HepG2 (cell line): ENCODE measurements at regions not wholly inside any gene's neighbourhood (a gene's known extent, or its start where the extent isn't known, plus 50 kb on each side); places are given as distances from the start of the nearest gene placed in this dataset.

ENCODE experiments used
- GTF3A ChIP-seq: sonication (generic); formaldehyde crosslinking; conservative IDR thresholded peaks from 2 replicates; pipeline ENCODE4 v1.4.0; 2020; ENCODE audit warnings: mild to moderate bottlenecking, missing genetic modification reagents
- HOXA9 ChIP-seq: sonication (generic); formaldehyde crosslinking; IDR thresholded peaks from 2 replicates; pipeline ENCODE4 v1.8.1; 2022; ENCODE audit warnings: missing genetic modification reagents, mild to moderate bottlenecking, moderate library complexity, borderline replicate concordance
- KDM4B ChIP-seq: sonication (generic); formaldehyde crosslinking; IDR thresholded peaks from 2 replicates; pipeline ENCODE4 v1.4.0; 2020; ENCODE audit warnings: missing genetic modification reagents
- POLR2A ChIP-seq, 2 experiments: IDR thresholded peaks; 2 replicates each; pipeline ENCODE4 v1.6.1; 2011; ENCODE audit warnings: low read depth in 2 of 2, low read length in 2 of 2, mild to moderate bottlenecking in 1 of 2, moderate library complexity in 1 of 2; ENCODE audit not compliant: insufficient read depth in 1 of 2
- REPIN1 ChIP-seq: sonication (generic); formaldehyde crosslinking; IDR thresholded peaks from 2 replicates; pipeline ENCODE4 v1.8.0; 2022; ENCODE audit warnings: missing genetic modification reagents, low read depth, mild to moderate bottlenecking, borderline replicate concordance
- YY1 ChIP-seq: IDR thresholded peaks from 2 replicates; pipeline ENCODE4 v1.6.1; 2011; ENCODE audit warnings: low read length, low read depth, moderate library complexity, mild to moderate bottlenecking; ENCODE audit not compliant: insufficient read depth, insufficient replicate concordance
- ZNF317 ChIP-seq: sonication (generic); formaldehyde crosslinking; IDR thresholded peaks from 2 replicates; pipeline ENCODE4 v1.5.0; 2020; ENCODE audit warnings: mild to moderate bottlenecking, missing genetic modification reagents
- ZZZ3 ChIP-seq: sonication (generic); formaldehyde crosslinking; IDR thresholded peaks from 2 replicates; pipeline ENCODE4 v1.4.0; 2020; ENCODE audit warnings: missing genetic modification reagents, mild to moderate bottlenecking, borderline replicate concordance
- TF ChIP-seq, protein P1 (sequence below): sonication (generic); formaldehyde crosslinking; IDR thresholded peaks from 2 replicates; pipeline ENCODE4 v1.5.0; 2020; ENCODE audit warnings: mild to moderate bottlenecking, missing genetic modification reagents, moderate library complexity

DNA sequence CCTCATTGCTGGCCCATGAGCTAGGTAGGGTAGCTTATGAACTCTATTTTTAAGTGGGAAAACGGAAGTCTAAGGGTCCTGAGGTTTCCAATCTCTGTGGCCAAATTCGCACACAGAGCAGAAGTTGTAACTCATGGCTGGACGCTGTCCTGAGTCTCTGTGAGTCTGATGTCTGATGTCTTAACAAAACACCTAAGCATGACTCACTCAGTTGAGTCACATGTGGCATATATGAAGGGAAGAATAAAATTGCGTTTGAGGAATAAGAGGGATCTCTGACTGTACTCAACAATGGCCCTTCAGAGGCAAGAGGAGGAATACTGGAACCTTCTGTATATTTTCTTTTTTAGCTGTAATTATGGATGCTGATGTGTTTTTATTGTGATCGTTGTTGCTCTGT lies 569.7 kb downstream of the RIT2 start:
- no peak for TF ChIP-seq REPIN1 (CRISPR knock-in tag)
- TF ChIP-seq KDM4B (CRISPR knock-in tag) = no peak
- TF ChIP-seq, protein P1, sequence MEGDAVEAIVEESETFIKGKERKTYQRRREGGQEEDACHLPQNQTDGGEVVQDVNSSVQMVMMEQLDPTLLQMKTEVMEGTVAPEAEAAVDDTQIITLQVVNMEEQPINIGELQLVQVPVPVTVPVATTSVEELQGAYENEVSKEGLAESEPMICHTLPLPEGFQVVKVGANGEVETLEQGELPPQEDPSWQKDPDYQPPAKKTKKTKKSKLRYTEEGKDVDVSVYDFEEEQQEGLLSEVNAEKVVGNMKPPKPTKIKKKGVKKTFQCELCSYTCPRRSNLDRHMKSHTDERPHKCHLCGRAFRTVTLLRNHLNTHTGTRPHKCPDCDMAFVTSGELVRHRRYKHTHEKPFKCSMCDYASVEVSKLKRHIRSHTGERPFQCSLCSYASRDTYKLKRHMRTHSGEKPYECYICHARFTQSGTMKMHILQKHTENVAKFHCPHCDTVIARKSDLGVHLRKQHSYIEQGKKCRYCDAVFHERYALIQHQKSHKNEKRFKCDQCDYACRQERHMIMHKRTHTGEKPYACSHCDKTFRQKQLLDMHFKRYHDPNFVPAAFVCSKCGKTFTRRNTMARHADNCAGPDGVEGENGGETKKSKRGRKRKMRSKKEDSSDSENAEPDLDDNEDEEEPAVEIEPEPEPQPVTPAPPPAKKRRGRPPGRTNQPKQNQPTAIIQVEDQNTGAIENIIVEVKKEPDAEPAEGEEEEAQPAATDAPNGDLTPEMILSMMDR (CRISPR knock-in tag) = no peak
- TF ChIP-seq GTF3A (CRISPR knock-in tag) = no peak
- TF ChIP-seq ZNF317 = no peak
- no peak for TF ChIP-seq POLR2A (IDR thresholded peaks at IDR 0.05; ENCODE audit: insufficient read depth in 1 of 2, low read depth in 2 of 2, low read length in 2 of 2)
- no peak for TF ChIP-seq YY1
- TF ChIP-seq ZZZ3 (CRISPR knock-in tag) = no peak
- TF ChIP-seq HOXA9 (CRISPR knock-in tag) = no peak
